ENCODE measurements at regions not wholly inside any gene's neighbourhood (a gene's known extent, or its start where the extent isn't known, plus 50 kb on each side); places are given as distances from the start of the nearest gene placed in this dataset.
A peak's percentile ranks its signal among the peaks of the same experiment; 100 is the strongest.

DNA sequence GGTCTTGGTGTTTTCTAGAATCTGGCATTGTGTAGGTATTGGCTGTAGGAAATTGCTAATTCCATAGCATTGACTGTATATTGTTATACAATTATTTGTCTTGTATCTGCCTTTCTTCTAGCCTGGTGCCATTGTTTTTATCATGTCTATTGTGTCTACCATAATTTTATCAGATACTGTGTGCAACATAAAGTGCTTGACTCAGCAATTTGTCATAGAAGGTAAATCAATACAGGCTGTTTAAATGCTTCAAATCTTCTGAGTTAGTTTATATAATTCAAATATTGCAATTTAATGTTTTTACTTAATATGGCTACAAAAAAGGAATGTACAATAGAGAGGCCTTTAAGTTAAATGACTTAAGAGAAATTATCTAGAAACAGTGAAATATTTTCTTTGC lies 263.3 kb upstream of the UGT8 start:
- H3K4me1 ChIP-seq (ENCODE audit: insufficient read depth, low read length): no peaks in the 10 kb centered on the region
- no peaks in the 10 kb centered on the region for H3K4me1 Mint-ChIP-seq
- peaks cover 1 to 8% (median 2%) of the 10 kb centered on the region in 5 donors for H3K9me3 Mint-ChIP-seq
- H3K27me3 Mint-ChIP-seq: no peaks in the 10 kb centered on the region
- ChIA-PET CTCF (no interaction called here), POLR2A (no interaction called here)
- no peaks in the 10 kb centered on the region for H3K27me3 ChIP-seq (ENCODE audit: insufficient read depth, low read length, poor library complexity, severe bottlenecking)
- H3K27ac ChIP-seq (ENCODE audit: low read depth, low read length): no peak overlapping the region
- no peak overlapping the region for H3K27ac Mint-ChIP-seq
- H3K4me3 ChIP-seq (ENCODE audit: low read length): no peak overlapping the region
- no peaks in the 10 kb centered on the region for H3K9me3 ChIP-seq (ENCODE audit: low read length)
- no peaks in the 10 kb centered on the region for H3K36me3 Mint-ChIP-seq
- no peaks in the 10 kb centered on the region for H3K36me3 ChIP-seq (ENCODE audit: insufficient read depth, low read length)
- H3K4me3 Mint-ChIP-seq: no peak overlapping the region
- no peak for DNase-seq

DNA sequence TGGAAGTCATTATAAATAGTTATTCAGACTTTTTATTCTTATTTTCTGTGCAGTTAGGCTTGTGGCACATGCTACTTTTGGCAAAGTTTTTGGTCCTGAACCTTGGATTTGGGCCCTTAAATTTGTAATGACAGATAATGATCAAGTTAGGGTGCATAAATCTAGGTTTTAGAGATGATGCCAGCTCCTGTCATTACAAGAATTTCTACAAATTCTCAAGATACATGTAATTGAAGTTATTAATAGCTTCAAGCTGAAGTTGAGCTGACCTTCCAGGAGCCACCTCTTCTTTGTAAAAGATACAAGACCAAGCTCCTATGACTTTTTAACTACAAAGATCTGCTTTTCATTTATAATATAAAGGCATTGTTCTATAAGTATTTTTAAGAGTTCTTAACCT lies 255.6 kb upstream of the UGT8 start:
- Mint-ChIP-seq H3K36me3 (no peaks in the 10 kb centered on the region), H3K27ac (no peak overlapping the region), H3K27me3 (peaks cover 0 to 1% of the 10 kb centered on the region in 2 donors), H3K4me1 (no peaks in the 10 kb centered on the region), H3K9me3 (peaks cover 0 to 2% (median 0%) of the 10 kb centered on the region in 5 donors), H3K4me3 (no peak overlapping the region)
- no peak overlapping the region for H3K27ac ChIP-seq (ENCODE audit: low read depth, low read length)
- H3K27me3 ChIP-seq (ENCODE audit: insufficient read depth, low read length, poor library complexity, severe bottlenecking): no peaks in the 10 kb centered on the region
- no peaks in the 10 kb centered on the region for H3K9me3 ChIP-seq (ENCODE audit: low read length)
- H3K4me1 ChIP-seq (ENCODE audit: insufficient read depth, low read length): no peaks in the 10 kb centered on the region
- H3K36me3 ChIP-seq (ENCODE audit: insufficient read depth, low read length): no peaks in the 10 kb centered on the region
- POLR2A ChIA-PET: no interaction called here
- DNase-seq: no peak
- no peak overlapping the region for H3K4me3 ChIP-seq (ENCODE audit: low read length)
- CTCF ChIA-PET: no interaction called here

DNA sequence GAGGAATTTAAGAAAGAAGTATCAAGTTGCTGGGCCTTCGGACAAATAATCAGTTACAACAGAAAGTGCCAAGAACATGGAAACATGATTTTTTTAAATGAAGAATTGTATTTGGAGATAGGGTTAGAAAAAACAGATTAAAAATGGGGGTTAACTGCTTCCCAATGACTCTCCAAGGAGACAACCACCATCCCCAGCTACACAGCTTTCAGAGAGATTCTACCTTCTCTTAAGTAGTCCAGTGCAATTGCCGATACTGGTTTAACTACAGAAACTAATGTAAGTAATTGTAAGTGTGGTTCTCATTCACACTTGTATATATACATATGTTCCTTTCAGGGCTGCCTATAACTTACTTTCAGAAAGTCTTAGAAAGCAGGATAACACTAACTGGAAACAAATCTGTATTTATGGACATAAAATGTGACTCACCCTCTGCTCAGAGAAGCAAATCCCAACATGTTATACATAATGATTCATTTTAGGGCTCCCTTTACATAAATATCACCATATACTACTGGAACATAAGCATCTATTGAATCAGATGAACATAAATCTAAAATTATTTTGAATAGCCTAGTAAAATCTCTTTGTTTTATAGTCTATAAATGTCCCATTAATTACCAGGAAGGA lies 248.9 kb upstream of the UGT8 start:
- Histone ChIP-seq H3K27ac (ENCODE audit: low read depth, low read length) (no peak overlapping the region), H3K4me1 (ENCODE audit: insufficient read depth, low read length) (no peaks in the 10 kb centered on the region), H3K4me3 (ENCODE audit: low read length) (no peak overlapping the region), H3K27me3 (ENCODE audit: insufficient read depth, low read length, poor library complexity, severe bottlenecking) (no peaks in the 10 kb centered on the region), H3K36me3 (ENCODE audit: insufficient read depth, low read length) (no peaks in the 10 kb centered on the region), H3K9me3 (ENCODE audit: low read length) (no peaks in the 10 kb centered on the region)
- H3K27me3 Mint-ChIP-seq: peaks cover 0 to 1% of the 10 kb centered on the region in 2 donors
- DNase-seq: no peak
- ChIA-PET CTCF (no interaction called here), POLR2A (no interaction called here)
- H3K4me1 Mint-ChIP-seq: no peaks in the 10 kb centered on the region
- no peak overlapping the region for H3K27ac Mint-ChIP-seq
- H3K36me3 Mint-ChIP-seq: no peaks in the 10 kb centered on the region
- H3K9me3 Mint-ChIP-seq: peaks cover 0 to 6% (median 0%) of the 10 kb centered on the region in 5 donors
- H3K4me3 Mint-ChIP-seq: no peak overlapping the region

DNA sequence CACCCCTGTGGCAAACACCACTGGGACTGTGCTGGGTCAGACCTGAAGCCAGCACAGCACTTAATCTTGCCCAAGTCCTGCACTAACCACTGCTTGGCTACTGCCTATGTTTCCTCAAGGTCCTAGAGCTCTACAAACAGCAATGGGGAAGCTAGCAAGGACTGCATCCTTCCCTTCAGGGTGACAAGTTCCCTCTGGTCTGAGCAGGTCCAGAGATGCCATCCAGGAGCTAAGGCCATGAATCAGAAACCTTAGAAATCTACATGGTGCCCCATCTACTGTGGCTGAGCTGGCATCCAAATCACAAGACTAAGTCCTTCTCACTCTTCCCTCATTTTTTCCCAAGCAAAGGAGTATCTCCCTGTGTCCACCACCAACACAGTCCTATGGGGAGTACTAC lies 239.7 kb upstream of the UGT8 start:
- no peak overlapping the region for H3K27ac Mint-ChIP-seq
- ChIA-PET CTCF (interaction anchor here (1.3 kb wide), 1 partner anchor 35 kb away, joined by 3 read pairs; no protein-coding TSS in a partner anchor), POLR2A (no interaction called here)
- peaks cover 0 to 5% (median 2%) of the 10 kb centered on the region in 3 donors for H3K4me1 Mint-ChIP-seq
- H3K4me1 ChIP-seq (ENCODE audit: insufficient read depth, low read length): no peaks in the 10 kb centered on the region
- H3K36me3 ChIP-seq (ENCODE audit: insufficient read depth, low read length): no peaks in the 10 kb centered on the region
- no peaks in the 10 kb centered on the region for H3K27me3 ChIP-seq (ENCODE audit: insufficient read depth, low read length, poor library complexity, severe bottlenecking)
- H3K9me3 Mint-ChIP-seq: no peaks in the 10 kb centered on the region
- no peak overlapping the region for H3K4me3 ChIP-seq (ENCODE audit: low read length)
- peak overlapping the region in 1 of 7 donors; percentile 18 for H3K4me3 Mint-ChIP-seq
- DNase-seq: no peak
- peaks cover 0 to 1% of the 10 kb centered on the region in 2 donors for H3K27me3 Mint-ChIP-seq
- H3K36me3 Mint-ChIP-seq: no peaks in the 10 kb centered on the region
- H3K9me3 ChIP-seq (ENCODE audit: low read length): no peaks in the 10 kb centered on the region
- no peak overlapping the region for H3K27ac ChIP-seq (ENCODE audit: low read depth, low read length)

DNA sequence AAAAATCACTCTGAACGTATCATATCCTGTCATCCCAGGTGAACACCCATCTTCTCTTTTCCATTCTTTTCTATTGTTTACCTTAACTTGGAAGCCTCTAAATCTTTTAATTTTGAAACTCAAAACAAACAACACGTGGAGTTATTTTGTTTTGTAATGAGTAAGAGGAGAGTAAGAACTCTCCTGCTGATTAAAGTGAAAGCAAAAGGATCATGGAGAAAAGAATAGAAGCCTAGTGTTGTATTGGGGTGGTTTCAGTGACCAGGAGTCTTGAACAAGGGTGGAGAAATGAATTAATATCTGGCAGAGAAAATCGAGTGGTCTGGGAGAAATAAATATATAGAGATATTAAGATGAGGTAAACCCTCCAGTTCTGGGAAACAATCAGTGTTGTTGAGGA lies 237.4 kb upstream of the UGT8 start:
- Histone ChIP-seq H3K36me3 (ENCODE audit: insufficient read depth, low read length) (no peaks in the 10 kb centered on the region), H3K4me1 (ENCODE audit: insufficient read depth, low read length) (no peaks in the 10 kb centered on the region), H3K27ac (ENCODE audit: low read depth, low read length) (no peak overlapping the region), H3K4me3 (ENCODE audit: low read length) (no peak overlapping the region), H3K27me3 (ENCODE audit: insufficient read depth, low read length, poor library complexity, severe bottlenecking) (no peaks in the 10 kb centered on the region), H3K9me3 (ENCODE audit: low read length) (no peaks in the 10 kb centered on the region)
- POLR2A ChIA-PET: no interaction called here
- CTCF ChIA-PET: no interaction called here
- Mint-ChIP-seq H3K4me3 (no peak overlapping the region), H3K27ac (no peak overlapping the region), H3K4me1 (peaks cover 0 to 5% (median 2%) of the 10 kb centered on the region in 3 donors), H3K36me3 (no peaks in the 10 kb centered on the region), H3K9me3 (no peaks in the 10 kb centered on the region), H3K27me3 (peaks cover 0 to 3% of the 10 kb centered on the region in 2 donors)
- DNase-seq: no peak

DNA sequence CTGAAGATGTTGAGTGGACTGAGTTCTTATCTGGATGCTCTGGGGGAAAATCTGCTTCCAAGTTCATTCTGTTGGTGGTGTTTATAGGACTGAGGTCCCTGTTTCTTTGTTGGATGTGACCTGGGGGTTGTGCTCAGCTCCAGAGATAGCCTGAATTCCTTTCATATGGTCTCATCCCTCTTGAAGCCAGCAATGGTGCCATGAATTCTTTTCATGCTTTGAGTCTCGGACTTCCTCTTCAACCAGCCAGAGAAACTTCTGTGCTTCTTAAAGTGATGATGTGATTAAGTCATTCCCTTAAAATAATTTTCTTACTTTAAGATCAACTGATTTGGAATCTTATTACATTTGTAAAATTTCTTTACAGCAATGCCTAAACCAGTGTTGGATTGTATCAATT lies 233.8 kb upstream of the UGT8 start:
- Mint-ChIP-seq H3K27me3 (peaks cover 2 to 3% of the 10 kb centered on the region in 2 donors), H3K27ac (no peak overlapping the region), H3K4me3 (peak overlapping the region in 1 of 7 donors; percentile 32), H3K4me1 (peaks cover 0 to 5% (median 2%) of the 10 kb centered on the region in 3 donors), H3K36me3 (no peaks in the 10 kb centered on the region), H3K9me3 (no peaks in the 10 kb centered on the region)
- ChIA-PET CTCF (no interaction called here), POLR2A (no interaction called here)
- Histone ChIP-seq H3K27ac (ENCODE audit: low read depth, low read length) (no peak overlapping the region), H3K4me3 (ENCODE audit: low read length) (no peak overlapping the region), H3K9me3 (ENCODE audit: low read length) (no peaks in the 10 kb centered on the region), H3K4me1 (ENCODE audit: insufficient read depth, low read length) (no peaks in the 10 kb centered on the region), H3K27me3 (ENCODE audit: insufficient read depth, low read length, poor library complexity, severe bottlenecking) (no peaks in the 10 kb centered on the region), H3K36me3 (ENCODE audit: insufficient read depth, low read length) (no peaks in the 10 kb centered on the region)
- no peak for DNase-seq

DNA sequence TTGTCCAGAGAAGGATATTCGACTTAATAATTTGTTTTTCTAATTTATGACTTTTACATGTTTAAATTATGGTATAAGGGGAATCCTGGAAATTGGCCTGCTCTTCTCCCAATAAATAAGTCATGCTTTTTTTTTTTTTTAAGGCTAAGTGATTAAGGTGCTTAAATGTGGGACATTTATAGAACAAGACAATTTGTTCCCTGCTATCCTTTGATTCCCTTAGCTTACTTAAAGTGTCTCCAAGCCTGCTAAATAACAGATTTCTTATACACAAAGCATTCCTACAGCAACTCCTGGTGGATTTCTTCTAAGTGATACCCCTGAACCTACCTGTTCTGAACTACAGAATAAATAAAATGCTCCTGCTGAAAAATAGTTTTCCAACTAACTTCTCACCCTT lies 233.0 kb upstream of the UGT8 start:
- Histone ChIP-seq H3K36me3 (ENCODE audit: insufficient read depth, low read length) (no peaks in the 10 kb centered on the region), H3K4me3 (ENCODE audit: low read length) (no peak overlapping the region), H3K9me3 (ENCODE audit: low read length) (no peaks in the 10 kb centered on the region), H3K4me1 (ENCODE audit: insufficient read depth, low read length) (no peaks in the 10 kb centered on the region), H3K27me3 (ENCODE audit: insufficient read depth, low read length, poor library complexity, severe bottlenecking) (no peaks in the 10 kb centered on the region), H3K27ac (ENCODE audit: low read depth, low read length) (no peak overlapping the region)
- no peak for DNase-seq
- Mint-ChIP-seq H3K36me3 (no peaks in the 10 kb centered on the region), H3K27me3 (peaks cover 3% of the 10 kb centered on the region in 2 donors), H3K9me3 (no peaks in the 10 kb centered on the region), H3K27ac (no peak overlapping the region), H3K4me3 (no peak overlapping the region), H3K4me1 (peaks cover 0 to 5% (median 2%) of the 10 kb centered on the region in 3 donors)
- ChIA-PET POLR2A (no interaction called here), CTCF (no interaction called here)

DNA sequence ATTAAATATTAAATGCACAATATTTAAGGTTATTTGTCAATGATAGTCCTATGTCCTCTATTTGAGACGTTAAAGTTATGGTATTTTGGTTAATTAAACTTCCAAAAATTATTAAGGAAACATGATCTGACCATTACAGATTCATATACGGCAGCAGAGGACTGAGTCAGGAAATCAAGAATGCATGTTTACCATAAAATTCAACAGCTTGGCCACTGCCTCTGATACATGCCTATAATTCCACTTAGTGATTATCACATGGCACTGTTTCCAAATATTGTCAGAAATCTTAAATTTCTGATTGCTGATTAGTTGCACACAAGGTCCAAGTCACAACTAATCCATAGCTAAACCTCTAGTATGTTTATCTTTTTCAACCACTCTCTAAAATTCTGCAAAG lies 232.2 kb upstream of the UGT8 start:
- no peak overlapping the region for H3K4me3 Mint-ChIP-seq
- Histone ChIP-seq H3K4me3 (ENCODE audit: low read length) (no peak overlapping the region), H3K27me3 (ENCODE audit: insufficient read depth, low read length, poor library complexity, severe bottlenecking) (no peaks in the 10 kb centered on the region), H3K27ac (ENCODE audit: low read depth, low read length) (no peak overlapping the region), H3K36me3 (ENCODE audit: insufficient read depth, low read length) (no peaks in the 10 kb centered on the region), H3K9me3 (ENCODE audit: low read length) (no peaks in the 10 kb centered on the region), H3K4me1 (ENCODE audit: insufficient read depth, low read length) (no peaks in the 10 kb centered on the region)
- peaks cover 3% of the 10 kb centered on the region in 2 donors for H3K27me3 Mint-ChIP-seq
- peaks cover 0 to 2% (median 0%) of the 10 kb centered on the region in 3 donors for H3K4me1 Mint-ChIP-seq
- ChIA-PET CTCF (no interaction called here), POLR2A (no interaction called here)
- no peak overlapping the region for H3K27ac Mint-ChIP-seq
- H3K36me3 Mint-ChIP-seq: no peaks in the 10 kb centered on the region
- no peak for DNase-seq
- no peaks in the 10 kb centered on the region for H3K9me3 Mint-ChIP-seq

DNA sequence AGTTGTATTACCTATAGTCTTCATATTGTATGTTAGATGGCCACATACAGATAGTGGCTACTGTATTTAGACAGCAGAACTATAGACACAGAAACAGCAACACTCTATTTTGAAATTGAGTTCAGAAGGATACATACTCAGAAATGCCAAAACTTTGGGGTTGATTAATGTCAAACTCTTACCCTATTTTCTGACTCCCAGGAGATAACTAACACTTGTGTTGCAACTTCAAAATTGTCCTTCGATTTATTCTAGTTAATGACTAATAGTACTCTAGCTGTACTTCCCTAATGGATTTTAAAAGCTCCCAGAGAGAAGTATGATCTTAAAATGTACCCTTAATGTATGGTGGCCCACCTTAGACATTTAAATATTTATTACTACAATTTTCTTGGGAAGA lies 229.9 kb upstream of the UGT8 start:
- Histone ChIP-seq H3K4me3 (ENCODE audit: low read length) (no peak overlapping the region), H3K36me3 (ENCODE audit: insufficient read depth, low read length) (no peaks in the 10 kb centered on the region), H3K4me1 (ENCODE audit: insufficient read depth, low read length) (no peaks in the 10 kb centered on the region), H3K27me3 (ENCODE audit: insufficient read depth, low read length, poor library complexity, severe bottlenecking) (no peaks in the 10 kb centered on the region), H3K27ac (ENCODE audit: low read depth, low read length) (no peak overlapping the region), H3K9me3 (ENCODE audit: low read length) (no peaks in the 10 kb centered on the region)
- CTCF ChIA-PET: no interaction called here
- Mint-ChIP-seq H3K27me3 (peaks cover 6 to 10% of the 10 kb centered on the region in 2 donors), H3K9me3 (no peaks in the 10 kb centered on the region), H3K4me1 (no peaks in the 10 kb centered on the region), H3K36me3 (no peaks in the 10 kb centered on the region), H3K4me3 (no peak overlapping the region), H3K27ac (no peak overlapping the region)
- DNase-seq: no peak
- POLR2A ChIA-PET: no interaction called here
